BE2C (cell line): ENCODE measurements at regions not wholly inside any gene's neighbourhood (a gene's known extent, or its start where the extent isn't known, plus 50 kb on each side); places are given as distances from the start of the nearest gene placed in this dataset.
A peak's percentile ranks its signal among the peaks of the same experiment; 100 is the strongest.

Experiments
- DNase-seq: peaks from one replicate; pipeline ENCODE4 v3.0.0-alpha.2; 2020
- H3K27me3 ChIP-seq: fragments of 250-450 bp; sonication (Bioruptor Pico); 2 replicates; pipeline ENCODE4 v1.5.1; 2020; ENCODE audit warnings: mild to moderate bottlenecking
- H3K36me3 ChIP-seq: fragments of 250-450 bp; sonication (Bioruptor Pico); 2 replicates; pipeline ENCODE4 v1.5.1; 2020; ENCODE audit warnings: mild to moderate bottlenecking
- H3K4me1 ChIP-seq: fragments of 250-450 bp; sonication (Bioruptor Pico); 2 replicates; pipeline ENCODE4 v1.5.1; 2020
- H3K4me3 ChIP-seq: 2 replicates; pipeline ENCODE4 v1.5.1; 2011; ENCODE audit warnings: low read depth, low read length
- H3K9me3 ChIP-seq: fragments of 250-450 bp; sonication (Bioruptor Pico); 2 replicates; pipeline ENCODE4 v1.5.1; 2020
- TF ChIP-seq, protein P1 (sequence below): IDR thresholded peaks from 2 replicates; pipeline ENCODE4 v1.5.1; 2012; ENCODE audit warnings: mild to moderate bottlenecking, low read depth, low read length

DNA sequence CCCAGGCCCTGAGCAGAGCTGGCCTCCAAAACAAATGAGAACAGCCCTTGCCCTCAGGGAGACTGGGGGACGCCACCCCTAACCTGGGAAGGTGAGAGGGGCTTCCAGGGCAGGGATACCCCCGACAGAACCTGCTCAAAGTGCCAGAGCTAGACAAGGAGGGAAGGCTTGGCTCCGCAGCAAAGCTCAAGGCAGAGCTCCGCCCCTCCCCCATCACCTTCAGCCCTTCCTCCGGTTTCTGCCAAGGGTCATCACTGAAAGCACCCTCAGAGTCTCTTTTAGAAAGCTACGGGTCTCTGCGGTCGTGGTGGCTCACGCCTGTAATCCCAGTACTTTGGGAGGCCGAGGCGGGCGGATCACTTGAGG, 73.4 kb upstream of the CUX1 start:
- Histone ChIP-seq H3K27me3 (peaks cover 3% of the 10 kb centered on the region; the same call in 1 of the 2 replicates), H3K4me1 (no peaks in the 10 kb centered on the region), H3K9me3 (no peaks in the 10 kb centered on the region), H3K4me3 (peak overlapping the region; percentile 62), H3K36me3 (no peaks in the 10 kb centered on the region)
- TF ChIP-seq, protein P1, sequence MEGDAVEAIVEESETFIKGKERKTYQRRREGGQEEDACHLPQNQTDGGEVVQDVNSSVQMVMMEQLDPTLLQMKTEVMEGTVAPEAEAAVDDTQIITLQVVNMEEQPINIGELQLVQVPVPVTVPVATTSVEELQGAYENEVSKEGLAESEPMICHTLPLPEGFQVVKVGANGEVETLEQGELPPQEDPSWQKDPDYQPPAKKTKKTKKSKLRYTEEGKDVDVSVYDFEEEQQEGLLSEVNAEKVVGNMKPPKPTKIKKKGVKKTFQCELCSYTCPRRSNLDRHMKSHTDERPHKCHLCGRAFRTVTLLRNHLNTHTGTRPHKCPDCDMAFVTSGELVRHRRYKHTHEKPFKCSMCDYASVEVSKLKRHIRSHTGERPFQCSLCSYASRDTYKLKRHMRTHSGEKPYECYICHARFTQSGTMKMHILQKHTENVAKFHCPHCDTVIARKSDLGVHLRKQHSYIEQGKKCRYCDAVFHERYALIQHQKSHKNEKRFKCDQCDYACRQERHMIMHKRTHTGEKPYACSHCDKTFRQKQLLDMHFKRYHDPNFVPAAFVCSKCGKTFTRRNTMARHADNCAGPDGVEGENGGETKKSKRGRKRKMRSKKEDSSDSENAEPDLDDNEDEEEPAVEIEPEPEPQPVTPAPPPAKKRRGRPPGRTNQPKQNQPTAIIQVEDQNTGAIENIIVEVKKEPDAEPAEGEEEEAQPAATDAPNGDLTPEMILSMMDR = no peak
- DNase-seq = no peak

DNA sequence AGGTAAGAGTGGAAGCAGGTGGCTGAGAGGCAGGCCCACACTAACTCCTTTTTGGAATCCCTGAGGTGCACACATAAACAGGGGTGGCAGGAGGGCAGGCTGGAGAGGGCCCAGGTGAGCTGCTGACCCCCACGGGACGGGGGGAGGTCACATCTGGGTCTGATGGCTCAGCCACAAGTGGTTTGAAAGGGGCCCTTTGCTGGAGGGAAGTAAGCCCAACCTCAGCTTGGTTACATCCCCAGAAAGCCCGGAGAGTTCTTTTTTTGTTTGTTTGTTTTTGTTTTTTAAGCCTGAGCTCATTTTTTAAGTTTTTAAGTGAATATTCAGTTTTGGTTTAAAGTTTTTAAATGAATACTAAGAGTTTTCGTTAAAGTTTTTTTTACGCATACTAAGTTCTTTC, 72.8 kb upstream of the CUX1 start:
- TF ChIP-seq, protein P1 = no peak
- H3K27me3 ChIP-seq = peaks cover 3% of the 10 kb centered on the region; the same call in 1 of the 2 replicates

DNA sequence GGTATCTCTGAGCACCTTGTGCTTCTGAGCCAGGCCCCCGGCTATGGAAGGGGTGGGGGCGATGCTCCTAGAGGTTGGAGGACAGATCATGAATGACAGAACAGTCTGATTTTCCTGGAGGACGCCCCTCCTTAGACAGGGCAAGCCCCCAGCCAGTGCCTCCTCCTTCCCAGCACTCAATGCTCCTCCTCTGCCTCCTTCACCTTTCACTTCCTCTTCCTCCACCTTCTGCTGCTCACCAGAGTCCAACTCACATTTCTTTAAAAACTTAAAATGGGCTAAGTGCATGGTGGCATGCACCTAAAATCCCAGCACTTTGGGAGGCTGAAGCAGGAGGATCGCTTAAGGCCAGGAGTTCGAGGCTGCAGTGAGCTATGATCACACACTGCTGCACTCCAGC, 71.1 kb upstream of the CUX1 start:
- TF ChIP-seq, protein P1 = no peak
- Histone ChIP-seq H3K36me3 (no peaks in the 10 kb centered on the region), H3K4me1 (no peaks in the 10 kb centered on the region), H3K4me3 (no peak overlapping the region), H3K27me3 (peaks cover 3% of the 10 kb centered on the region), H3K9me3 (no peaks in the 10 kb centered on the region)
- no peak for DNase-seq

More for the DNA sequence above, 72.8 kb upstream of the CUX1 start:
- DNase-seq = no peak
- Histone ChIP-seq H3K9me3 (no peaks in the 10 kb centered on the region), H3K4me1 (no peaks in the 10 kb centered on the region), H3K4me3 (no peak overlapping the region), H3K36me3 (no peaks in the 10 kb centered on the region)

DNA sequence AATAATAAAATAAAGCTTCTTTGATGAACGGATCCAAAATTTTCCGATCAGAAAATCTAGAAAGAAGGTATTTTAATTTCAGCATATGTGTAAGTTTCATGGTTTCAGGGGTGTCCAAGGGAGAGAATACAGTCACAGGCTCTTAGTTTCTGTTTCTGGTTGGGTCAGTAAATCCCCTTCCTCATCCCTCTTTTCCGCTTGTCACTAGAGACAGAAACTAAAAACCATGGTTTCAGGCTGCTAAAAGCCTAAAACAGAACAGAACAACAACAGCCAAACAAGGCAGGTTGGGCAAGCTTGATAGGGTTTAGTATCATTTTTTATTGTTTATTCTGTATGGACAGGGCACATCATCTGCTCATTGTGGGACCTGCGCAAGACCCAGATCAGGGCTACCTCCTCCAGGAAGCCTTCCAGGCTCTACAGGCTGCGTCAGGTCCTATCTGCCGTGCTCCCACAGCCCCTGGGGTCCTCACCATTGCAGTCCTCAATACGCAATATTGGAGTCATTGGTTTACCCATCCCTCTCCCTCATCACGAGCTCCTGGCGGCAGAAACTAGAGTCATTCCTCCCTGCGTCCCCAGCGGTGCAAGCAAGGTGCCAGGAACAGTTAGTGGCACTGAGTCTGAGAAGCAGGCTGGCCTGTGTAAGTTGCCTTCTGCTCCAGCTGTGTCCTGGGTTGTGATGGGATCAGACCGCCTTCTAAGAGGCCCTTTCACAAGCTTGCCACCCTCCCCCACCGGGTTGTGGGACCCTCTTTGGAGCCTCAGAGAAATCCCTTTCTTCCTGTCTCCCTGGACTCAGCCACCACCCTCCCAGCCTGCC, 70.2 kb upstream of the CUX1 start:
- TF ChIP-seq, protein P1 = no peak
- no peaks in the 10 kb centered on the region for H3K9me3 ChIP-seq
- H3K4me3 ChIP-seq = no peak overlapping the region
- no peaks in the 10 kb centered on the region for H3K4me1 ChIP-seq
- no peaks in the 10 kb centered on the region for H3K36me3 ChIP-seq
- peaks cover 3% of the 10 kb centered on the region for H3K27me3 ChIP-seq
- no peak for DNase-seq

DNA sequence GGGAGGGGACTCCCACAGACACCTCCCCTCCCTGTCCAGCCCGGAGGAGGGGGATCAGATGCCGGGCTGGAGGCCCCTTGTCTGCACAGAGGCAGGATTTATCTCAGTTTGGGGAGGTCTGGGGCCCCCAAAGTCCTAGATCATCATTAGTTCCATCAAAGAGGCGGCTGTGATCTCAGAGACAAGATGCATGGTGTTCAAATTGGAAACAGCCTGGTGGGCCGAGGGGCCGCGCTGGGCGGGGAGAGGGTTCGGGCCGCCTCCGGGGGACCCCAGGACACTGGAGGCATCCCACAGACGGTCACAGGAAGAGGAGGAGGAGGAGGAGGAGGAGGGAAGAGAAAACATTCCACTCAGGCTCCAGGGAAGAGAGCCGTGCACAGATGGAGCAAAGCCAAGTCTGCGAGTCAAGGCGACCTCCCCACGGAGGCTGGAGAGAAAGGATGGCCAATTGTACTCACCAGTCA, 69.5 kb upstream of the CUX1 start:
- Histone ChIP-seq H3K4me1 (no peaks in the 10 kb centered on the region), H3K9me3 (no peaks in the 10 kb centered on the region), H3K27me3 (peaks cover 3% of the 10 kb centered on the region), H3K36me3 (no peaks in the 10 kb centered on the region), H3K4me3 (no peak overlapping the region)
- TF ChIP-seq, protein P1 = no peak
- no peak for DNase-seq

DNA sequence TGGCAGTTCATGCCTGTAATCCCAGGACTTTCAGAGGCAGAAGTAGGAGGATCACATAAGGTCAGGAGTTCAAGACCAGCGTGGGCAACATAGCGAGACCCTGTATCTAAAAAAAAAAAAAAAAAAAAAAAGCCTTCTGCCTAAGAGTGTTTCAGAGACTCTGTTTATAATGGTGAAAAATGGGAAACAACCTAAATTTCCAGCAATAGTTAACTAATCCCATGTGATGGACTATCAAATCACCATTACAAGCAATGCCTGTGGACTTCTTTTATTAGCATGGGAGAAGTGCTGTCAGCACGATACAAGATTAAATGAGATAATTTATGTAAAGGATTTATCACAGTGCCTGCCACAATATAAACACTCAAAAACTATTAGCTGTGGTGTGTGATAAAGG, 67.5 kb upstream of the CUX1 start:
- TF ChIP-seq, protein P1 = no peak
- no peaks in the 10 kb centered on the region for H3K9me3 ChIP-seq
- peaks cover 8% of the 10 kb centered on the region for H3K27me3 ChIP-seq
- DNase-seq = no peak
- H3K4me3 ChIP-seq = no peak overlapping the region
- no peaks in the 10 kb centered on the region for H3K36me3 ChIP-seq
- H3K4me1 ChIP-seq = no peaks in the 10 kb centered on the region
